Globus pallidus (tissue), 1 donor: ENCODE measurements at regions not wholly inside any gene's neighbourhood (a gene's known extent, or its start where the extent isn't known, plus 50 kb on each side); places are given as distances from the start of the nearest gene placed in this dataset.

Source experiments
- DNase-seq: peaks from one replicate; pipeline ENCODE4 v3.0.0-alpha.2; 2015; ENCODE audit warnings: low spot score

DNA sequence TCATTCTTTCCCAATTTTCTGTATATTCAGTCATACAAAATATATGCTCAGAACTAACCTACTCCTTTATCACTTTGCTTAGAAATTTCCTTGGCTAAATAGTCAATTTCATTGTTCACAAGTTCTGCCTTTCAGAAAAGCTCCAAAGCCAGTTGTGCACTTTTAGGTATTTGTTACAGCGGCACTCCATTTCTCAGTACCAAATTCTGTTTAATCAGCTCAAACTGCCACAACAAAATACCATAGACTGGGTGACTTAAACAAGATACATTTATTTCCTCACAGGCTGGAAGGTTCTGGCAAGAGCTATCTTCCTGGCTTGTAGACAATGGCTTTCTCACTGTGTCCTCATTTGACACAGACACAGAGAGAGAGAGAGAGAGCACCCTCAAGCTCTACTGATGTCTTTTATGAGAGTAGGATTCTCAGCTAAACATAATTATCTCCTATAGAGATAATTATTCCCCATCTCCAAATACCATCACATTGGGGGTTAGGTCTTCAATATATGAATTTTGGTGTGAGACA, 188.8 kb upstream of the FSTL5 start:
- DNase-seq: peak; percentile 59

DNA sequence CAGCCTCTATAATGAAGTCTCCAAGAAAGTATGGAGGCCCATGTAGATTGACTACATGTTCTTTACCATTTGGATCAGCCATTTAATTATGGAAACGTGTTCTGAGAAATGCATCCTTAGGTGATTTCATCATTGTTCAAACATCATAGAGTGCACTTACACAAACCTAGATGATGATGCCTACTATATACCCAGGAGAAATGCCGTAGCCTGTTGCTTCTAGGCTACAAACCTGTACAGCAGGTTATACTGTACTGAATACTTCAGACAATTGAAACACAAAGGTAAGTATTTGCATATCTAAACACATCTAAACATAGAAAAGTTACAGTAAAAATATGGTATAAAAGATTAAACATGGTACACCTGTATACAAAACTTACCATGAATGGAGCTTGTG, 186.5 kb upstream of the FSTL5 start:
- DNase-seq: no peak

DNA sequence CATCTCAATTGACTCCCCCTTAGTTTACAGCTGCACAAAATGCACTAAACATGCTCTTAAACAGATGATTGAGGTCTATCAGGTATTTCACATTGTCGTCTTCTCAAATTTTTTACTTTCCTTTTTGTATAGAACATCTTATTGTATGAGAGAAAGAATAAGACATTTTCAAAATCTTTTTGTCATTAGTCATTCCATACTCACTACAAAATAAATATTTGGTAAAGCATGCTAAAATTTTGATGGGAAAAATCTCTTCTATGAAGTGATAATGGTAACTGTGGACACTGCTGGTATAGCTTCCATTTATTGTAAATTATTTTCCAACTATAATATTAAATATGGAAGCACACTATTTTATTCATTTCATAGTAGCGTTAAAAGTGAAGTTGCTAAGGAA, 185.6 kb upstream of the FSTL5 start:
- no peak for DNase-seq

DNA sequence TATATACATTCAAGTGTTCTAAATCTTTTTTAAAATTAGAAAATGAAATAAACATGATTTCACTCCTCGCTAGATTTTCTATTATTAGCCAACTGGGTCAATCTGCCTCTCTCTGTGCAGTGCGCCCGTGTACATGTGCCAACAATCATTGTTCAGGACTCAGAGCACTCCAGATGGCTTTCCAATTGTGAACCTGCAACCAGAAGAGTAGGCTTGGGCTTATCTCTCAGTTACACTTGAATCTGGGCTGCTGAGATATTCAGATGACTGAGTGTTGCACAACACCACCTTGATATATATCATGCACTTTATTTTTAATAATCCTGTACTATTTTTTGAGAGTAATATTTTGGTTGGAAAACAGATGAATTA, 184.0 kb upstream of the FSTL5 start:
- DNase-seq: no peak

DNA sequence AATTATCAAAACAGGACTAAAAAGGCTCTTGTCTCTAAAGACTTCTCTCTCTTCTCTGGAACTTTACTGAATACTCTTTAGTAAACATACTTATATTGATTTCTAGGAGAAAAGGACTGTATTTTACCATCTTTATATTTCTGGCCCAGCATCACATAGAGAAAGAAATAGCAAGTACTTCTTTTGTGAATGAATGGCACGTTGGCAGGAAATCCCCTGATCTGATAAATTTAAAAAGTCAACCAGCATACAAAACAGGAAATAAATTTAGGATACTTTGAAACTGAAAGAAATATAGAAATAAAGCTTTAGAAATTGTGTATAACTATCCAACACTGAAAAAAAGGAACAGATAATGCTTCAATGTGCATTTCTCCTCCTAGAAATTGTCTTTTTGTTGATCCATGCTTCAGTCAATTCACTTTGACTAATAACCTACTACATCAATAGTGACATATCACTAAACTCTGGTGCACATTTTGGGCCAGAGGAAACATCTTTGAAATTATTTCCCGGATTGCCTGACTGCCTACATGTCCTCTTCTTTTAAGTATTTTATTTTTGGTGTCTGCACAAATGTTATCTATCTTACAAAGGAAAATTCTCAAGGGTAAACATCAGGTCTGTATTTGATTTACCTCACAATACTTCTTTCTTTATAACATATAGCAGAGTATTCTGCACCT, 183.5 kb upstream of the FSTL5 start:
- no peak for DNase-seq

DNA sequence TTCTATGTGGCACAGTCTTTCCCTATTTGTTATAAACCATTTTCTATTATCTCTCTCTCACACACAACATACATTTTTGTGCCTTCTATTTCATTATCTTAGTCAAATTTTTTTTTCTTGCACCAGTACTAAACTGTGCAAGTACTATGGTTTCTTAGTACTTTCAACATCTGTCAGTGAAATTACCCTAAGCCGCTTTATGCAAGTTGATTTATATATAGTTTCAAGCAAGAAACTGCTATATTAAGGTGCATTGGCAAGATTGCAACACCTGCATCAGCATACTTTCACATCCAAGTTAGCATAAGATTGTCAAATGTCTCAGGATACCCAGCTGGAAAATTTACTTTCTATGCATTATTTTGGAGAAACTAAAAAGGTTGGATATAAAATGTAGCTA, 180.2 kb upstream of the FSTL5 start:
- no peak for DNase-seq

DNA sequence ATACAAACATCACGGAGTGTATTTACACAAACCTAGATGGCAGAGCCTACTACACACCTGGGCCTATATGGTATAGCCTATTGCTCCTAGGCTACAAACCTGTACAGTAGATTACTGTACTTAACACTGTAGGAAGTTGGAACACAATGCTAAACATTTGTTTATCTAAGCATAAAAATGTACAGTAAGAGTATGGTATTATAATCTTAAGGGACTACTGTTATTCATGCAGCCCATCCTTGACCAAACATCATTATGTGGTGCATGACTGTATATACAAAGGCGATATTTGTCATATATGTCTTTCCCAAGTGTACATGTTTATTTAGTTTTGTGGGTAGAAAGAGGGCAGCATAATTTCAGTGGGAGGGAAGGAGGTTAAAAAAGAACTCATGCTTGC, 177.7 kb upstream of the FSTL5 start:
- no peak for DNase-seq

DNA sequence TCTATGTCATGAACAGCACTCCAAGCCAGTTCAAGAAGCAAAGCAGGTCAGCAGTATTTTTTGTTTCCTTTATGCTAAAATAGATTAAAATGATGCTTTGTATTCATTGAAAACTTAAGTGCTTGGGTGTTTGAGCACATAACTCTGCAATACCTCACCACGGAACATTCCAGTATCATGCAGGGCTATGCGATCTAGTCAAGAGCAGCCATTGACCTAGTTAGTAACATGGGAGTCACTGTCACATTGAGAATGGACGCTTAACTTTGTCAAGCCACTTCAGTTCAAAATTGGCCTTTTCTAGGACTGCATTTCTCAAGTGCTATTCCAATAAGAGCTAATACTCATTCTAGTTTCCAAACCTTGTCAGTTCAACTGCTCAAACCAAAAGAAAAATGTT, 160.1 kb upstream of the FSTL5 start:
- no peak for DNase-seq

DNA sequence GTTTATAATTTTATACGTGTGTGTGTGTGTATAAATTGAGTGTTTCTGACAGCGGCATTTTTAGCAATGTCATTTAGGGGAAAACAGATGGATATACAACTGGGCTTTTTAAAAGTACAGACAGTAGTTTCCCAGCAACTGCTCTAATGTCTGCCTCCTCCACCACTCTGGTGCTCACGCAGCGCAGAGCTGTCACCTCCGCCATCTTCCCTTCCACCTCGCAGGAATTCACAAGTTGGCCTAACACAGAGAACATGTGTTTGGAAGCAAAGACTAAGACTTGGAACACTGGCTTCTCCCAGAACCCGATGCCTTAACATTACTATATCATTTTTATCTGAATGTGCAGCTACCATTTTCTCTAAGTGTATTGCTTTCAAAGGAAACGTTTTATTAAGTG, 158.3 kb upstream of the FSTL5 start:
- DNase-seq: no peak

DNA sequence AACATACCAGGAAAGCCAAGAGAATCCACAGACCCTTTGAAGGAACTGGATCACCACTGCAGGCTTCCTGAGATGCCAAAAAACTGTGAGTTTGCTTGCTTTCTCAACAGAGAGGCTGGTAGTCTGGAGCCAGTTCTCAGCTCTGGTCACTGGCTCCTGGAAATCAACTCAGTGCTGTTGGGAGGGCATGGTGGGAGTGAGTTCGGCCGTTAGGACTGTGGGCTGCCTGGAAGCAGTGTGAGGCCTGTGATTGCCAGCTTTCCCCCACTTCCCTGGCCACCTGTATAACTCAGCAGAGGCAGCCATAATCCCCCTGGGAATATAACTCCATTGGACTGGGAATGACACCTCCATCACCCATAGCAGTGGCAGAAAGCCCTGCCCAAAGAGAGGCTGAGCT, 122.0 kb upstream of the FSTL5 start:
- no peak for DNase-seq

DNA sequence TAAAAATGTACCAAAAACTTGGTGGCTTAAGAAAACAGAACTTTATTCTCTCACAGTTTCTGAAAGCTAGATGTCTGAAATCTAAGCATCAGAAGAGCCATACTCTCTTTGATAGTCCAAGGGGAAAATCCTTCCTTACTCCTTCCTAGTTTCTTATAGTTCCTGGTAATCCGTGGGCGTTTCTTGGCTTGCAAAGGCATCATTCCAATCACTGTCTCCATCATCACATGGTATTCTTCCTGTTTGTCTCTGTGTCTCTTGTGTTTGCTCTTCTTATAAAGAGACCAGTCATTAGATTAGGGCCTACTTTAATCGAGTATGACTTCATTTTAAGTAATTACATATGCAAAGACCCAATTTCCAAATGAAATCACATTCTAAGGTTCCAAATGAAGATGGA, 118.9 kb upstream of the FSTL5 start:
- DNase-seq: no peak

DNA sequence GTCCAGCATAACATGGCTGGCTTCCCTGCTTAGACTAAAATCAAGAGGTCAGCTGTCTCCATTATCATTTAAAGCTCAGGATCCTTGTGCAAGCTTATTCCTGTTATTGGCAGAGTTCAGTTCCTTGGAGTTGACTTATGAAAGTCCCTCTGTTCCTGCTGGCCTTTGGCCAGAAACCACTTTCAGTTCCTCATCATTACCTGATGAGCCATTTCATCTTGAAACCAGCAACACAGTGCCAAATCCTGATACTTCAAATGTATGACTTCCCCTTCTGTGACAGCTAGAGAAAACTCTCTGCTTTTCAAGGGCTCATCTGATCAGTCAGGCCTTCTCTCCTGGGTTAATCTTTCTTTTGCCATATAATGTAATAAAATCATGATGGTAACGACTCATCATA, 110.6 kb upstream of the FSTL5 start:
- peak; percentile 49 for DNase-seq

DNA sequence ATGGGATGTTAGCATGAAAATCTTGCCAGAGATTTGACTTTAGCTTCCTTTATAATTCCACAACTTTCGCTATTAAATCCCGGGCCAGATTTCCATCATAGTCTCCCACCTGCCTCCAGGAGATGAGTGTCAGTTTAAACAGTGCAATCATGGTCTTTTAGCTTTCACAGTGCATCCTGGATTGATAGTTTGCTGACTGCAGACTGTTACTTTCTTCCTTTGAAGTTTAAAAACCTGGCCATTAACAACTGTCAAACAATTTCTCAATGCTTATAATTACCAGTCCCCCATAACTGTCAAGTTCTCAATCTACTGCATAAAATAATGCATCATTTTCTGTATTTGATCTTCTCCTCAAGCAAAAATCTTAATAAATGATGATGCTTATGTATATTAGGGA, 108.4 kb upstream of the FSTL5 start:
- no peak for DNase-seq

DNA sequence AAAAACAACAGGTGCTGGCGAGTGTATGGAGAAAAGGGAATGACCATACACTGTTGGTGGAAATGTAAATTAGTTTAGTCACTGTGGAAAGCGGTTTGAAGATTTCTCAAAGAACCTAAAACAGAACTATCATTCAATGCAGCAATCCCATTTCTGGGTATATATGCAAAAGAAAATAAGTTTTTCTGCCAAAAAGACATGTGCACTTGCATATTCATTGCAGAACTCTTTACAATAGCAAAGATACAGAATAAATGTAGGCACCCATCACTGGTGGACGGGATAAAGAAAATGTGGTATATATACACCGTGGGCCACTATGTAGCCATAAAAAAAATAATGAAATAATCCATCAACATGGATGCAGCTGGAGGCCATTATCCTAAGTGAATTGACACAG, 105.1 kb upstream of the FSTL5 start:
- DNase-seq: no peak

DNA sequence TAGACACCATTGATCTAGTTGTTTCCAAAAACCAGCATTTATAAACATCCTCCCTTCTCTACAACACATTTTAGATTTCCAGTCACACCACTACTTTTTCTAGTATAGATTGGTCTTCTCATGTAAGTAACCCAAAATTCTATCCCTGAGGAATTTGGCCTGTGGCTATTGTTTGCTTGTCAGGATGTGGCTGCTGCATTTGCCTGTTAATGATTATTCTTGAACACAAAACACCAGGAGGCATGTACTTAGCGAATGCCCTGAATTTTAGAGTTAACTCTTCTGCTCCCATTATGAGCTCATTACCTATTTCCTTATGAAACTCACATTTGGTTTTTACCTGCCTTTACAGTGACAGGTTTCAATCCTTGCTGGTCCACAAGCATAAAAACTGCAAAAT, 102.0 kb upstream of the FSTL5 start:
- DNase-seq: no peak

DNA sequence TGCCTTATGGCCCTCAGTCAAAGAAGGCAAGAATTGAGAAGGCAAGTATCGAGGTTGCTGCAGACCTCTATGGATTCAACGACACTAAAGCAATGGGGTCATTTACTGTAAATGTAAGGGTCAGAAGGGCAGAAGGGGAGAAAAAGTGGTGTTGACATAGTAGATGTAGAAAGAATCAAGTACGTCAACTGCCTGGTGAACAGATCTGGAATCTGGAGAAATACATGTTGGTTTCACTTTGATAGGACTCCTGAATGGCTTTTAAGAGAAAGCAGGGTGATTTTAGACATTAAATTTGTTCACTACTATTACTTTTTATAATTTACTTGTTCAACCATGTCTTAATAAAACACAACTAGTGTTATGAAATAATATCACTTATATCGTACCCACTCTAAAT, 81.3 kb upstream of the FSTL5 start:
- no peak for DNase-seq

DNA sequence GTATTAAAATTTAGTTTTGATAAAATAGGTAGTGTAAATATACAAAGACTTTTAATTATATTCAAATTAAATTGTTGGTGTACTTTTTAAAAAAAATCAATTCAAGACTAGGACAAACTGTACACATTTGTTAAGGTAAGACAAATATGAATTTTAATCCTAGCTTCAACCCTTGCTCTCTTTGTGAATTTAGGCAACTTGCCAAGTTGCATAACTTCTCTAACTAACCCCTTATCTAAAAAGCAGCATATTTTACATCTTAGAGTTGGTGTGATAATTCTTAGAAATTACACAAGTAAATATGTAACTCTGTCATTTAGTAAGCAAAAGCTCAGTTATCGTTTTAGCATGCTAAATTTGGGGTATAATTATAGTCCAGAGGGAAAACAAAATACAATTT, 78.1 kb upstream of the FSTL5 start:
- no peak for DNase-seq

DNA sequence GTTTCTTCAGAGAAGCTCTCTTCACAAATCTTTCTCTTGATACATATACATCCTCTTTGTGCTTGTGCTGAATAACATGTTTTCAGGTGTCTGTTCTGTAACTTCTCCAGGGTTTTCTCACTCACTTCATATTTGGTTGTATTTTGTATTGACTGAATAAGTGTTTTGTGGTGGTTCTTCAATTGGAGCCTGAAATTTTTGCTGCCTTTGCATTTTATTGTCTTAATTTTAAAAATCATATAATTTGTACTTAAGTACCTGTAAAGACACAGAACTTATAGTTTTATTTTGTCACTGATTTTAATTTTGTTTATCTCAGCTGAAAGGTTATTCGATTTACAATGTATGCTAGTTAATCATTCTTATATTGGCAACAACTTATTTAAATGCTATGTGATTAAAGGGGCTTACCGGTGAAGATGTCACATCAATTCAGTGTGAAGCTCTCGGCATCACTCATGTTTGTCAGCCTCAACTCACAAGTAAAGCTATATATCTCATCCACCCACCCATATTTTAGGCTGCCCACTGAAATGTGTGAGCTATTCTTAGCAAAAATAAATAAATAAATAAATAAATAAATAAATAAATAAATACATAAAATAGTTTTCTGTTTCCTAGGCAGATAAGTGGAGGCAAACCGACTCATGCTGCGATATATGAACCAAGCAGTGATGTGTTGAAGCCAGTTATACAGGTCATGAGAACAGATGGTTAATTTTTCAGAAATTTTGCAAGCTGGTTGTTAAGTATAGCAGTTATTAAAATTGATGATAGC, 76.4 kb upstream of the FSTL5 start:
- DNase-seq: no peak

DNA sequence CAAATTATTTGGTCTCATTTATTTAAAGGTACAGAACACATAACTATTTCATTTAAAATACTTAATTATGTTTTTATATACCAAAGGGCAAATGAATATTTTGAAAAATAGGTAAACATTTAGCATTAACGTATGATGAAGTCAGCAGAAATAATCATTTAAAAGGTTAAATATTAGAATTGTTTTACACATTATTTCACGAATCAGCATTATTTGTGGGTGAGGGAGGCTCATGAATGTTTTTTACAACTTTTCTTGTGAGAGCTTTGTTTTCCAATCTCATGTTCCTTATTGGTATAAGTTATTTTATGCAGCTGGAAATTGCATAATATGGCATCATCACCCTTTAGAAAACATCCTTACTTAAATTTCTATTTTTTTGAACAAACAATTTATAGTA, 73.9 kb upstream of the FSTL5 start:
- DNase-seq: no peak

DNA sequence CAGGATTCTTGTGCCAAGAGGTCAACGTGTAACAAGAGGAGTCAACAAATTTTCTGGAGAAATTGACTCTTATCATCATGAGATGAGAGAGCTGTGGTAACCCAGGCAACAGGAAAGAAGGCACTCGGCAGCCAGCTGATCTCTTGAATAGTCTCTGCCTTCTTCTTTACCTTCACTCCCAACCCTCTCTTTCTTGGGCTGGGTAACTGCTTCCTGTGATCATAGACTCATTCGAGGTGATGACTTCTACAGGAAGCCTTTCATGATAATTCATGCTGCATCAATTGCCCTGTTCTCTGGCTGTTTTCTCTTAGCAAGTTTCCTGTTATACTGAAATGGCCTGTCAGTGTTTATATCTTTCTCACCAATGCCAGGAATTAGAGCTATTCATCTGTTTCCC, 70.8 kb upstream of the FSTL5 start:
- no peak for DNase-seq

DNA sequence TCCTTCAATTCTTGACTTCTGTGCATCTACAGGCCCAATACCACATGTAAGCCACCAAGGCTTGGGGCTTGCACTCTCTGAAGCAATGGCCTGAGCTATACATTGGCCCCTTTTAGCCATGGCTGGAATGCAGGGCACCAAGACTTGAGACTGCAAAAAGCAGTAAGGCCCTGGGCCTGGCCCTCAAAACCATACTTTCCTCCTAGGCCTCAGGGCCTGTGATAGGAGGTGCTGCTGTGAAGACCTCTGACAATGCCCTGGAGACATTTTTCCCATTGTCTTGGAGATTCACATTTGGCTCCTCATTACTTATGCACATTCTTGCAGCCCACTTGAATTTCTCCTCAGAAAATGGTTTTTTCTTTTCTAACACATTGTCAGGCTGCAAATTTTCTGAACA, 68.5 kb upstream of the FSTL5 start:
- DNase-seq: no peak

DNA sequence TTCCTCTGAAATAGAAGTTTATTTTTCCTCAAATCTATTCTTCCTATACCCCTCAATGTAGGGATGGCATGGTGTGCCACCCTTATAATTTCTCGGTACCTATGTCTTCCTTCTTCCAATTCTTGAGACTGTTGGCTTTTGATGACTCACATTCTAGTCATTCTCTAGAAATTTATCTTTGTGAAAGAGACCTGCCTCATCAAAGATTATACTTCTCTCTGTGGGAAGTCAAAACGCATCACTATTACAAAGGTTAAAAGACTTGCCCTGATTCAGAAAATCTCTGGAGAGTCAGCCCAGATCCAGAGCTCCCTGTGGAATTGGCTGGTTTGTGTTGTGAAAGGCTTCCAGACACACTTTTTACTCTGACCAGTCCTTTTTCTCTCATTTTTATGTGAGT, 65.9 kb upstream of the FSTL5 start:
- no peak for DNase-seq

DNA sequence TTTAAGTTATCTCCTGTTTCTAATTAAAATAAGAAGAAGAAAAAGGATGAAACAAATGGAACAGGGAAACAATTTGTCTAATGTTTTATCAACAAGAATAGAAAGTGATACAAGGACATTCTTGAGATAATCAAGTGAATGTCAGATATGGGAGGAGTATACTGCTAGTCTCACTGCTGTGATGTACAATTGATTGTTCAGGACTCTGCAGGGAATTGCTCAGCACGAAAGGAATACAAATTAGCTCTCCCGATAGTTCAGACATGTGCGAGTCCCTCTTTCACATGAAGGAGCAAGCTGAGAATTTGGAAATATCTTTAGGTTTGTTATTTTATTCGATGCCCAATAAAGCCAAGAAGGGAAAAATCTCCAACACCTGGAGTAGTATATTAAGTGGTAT, 57.3 kb upstream of the FSTL5 start:
- no peak for DNase-seq
